A673 (cell line): ENCODE measurements at regions not wholly inside any gene's neighbourhood (a gene's known extent, or its start where the extent isn't known, plus 50 kb on each side); places are given as distances from the start of the nearest gene placed in this dataset.

ENCODE experiments used
- BruUV-seq: library from RNA; stranded (reverse); fragments of 400-500 nt; replicated peaks from 2 replicates; lab custom pipeline; 2021; lab: Mats Ljungman, UMichigan
- CTCF ChIA-PET: fragments of 300-600 bp; sonication (Branson Sonifier 250); formaldehyde crosslinking; loops from one replicate; lab custom pipeline; 2022; ENCODE audit warnings: antibody characterized with exemption; lab: Charles Lee
- POLR2A ChIA-PET: fragments of 300-600 bp; sonication (Branson Sonifier 250); formaldehyde crosslinking; loops from one replicate; lab custom pipeline; 2022; ENCODE audit warnings: antibody characterized with exemption; ENCODE audit not compliant: low non-redundant PET; lab: Charles Lee
- DNase-seq: peaks from one replicate; pipeline ENCODE4 v3.0.0-alpha.2; 2015; ENCODE audit warnings: low spot score
- H3K27ac ChIP-seq: fragments of 200-600 bp; sonication (generic); 2 replicates; pipeline ENCODE4 v1.5.1; 2016; ENCODE audit warnings: mixed run types, low read depth, mild to moderate bottlenecking, mixed read lengths, antibody characterized with exemption, low read length; ENCODE audit not compliant: poor library complexity, severe bottlenecking
- H3K27me3 ChIP-seq: fragments of 200-600 bp; sonication (generic); replicated peaks from 2 replicates; pipeline ENCODE4 v1.6.1; 2017; ENCODE audit warnings: mixed run types, low read depth, mild to moderate bottlenecking, mixed read lengths, antibody characterized with exemption, low read length; ENCODE audit not compliant: insufficient read depth, poor library complexity
- H3K36me3 ChIP-seq: fragments of 200-600 bp; sonication (generic); 2 replicates; pipeline ENCODE4 v1.6.1; 2016; ENCODE audit warnings: mixed run types, mild to moderate bottlenecking, mixed read lengths, antibody characterized with exemption, low read length; ENCODE audit not compliant: insufficient read depth, poor library complexity, severe bottlenecking
- H3K4me1 ChIP-seq: fragments of 200-600 bp; sonication (generic); 2 replicates; pipeline ENCODE4 v1.6.1; 2017; ENCODE audit warnings: mixed run types, mild to moderate bottlenecking, mixed read lengths, antibody characterized with exemption, low read length; ENCODE audit not compliant: insufficient read depth, poor library complexity, severe bottlenecking
- H3K4me3 ChIP-seq: fragments of 200-600 bp; sonication (generic); 2 replicates; pipeline ENCODE4 v1.5.1; 2016; ENCODE audit warnings: low read depth, mixed run types, mild to moderate bottlenecking, mixed read lengths, low read length; ENCODE audit not compliant: poor library complexity, severe bottlenecking
- H3K9me3 ChIP-seq: fragments of 200-600 bp; sonication (generic); 2 replicates; pipeline ENCODE4 v1.6.1; 2016; ENCODE audit warnings: mixed run types, low read depth, mild to moderate bottlenecking, mixed read lengths, antibody characterized with exemption, low read length; ENCODE audit not compliant: poor library complexity, severe bottlenecking
- EZH2 ChIP-seq: fragments of 200-600 bp; sonication (generic); IDR thresholded peaks from 2 replicates; pipeline ENCODE4 v1.6.1; 2017; ENCODE audit warnings: borderline replicate concordance, low read depth, mild to moderate bottlenecking, mixed read lengths, antibody characterized with exemption, low read length; ENCODE audit not compliant: poor library complexity, severe bottlenecking
- intact Hi-C: fragments of 100-400 bp; cut with micrococcal nuclease; formaldehyde crosslinking; loops from one replicate; pipeline ENCODE4 v1.10.0; 2022; ENCODE audit not compliant: unreplicated experiment
- TF ChIP-seq, protein P1 (sequence below): fragments of 300-800, 200-600 bp; sonication (generic); conservative IDR thresholded peaks from 2 replicates; pipeline ENCODE4 v1.5.1; 2017; ENCODE audit warnings: low read depth, mild to moderate bottlenecking, antibody characterized with exemption, low read length, moderate library complexity, mixed read lengths

DNA sequence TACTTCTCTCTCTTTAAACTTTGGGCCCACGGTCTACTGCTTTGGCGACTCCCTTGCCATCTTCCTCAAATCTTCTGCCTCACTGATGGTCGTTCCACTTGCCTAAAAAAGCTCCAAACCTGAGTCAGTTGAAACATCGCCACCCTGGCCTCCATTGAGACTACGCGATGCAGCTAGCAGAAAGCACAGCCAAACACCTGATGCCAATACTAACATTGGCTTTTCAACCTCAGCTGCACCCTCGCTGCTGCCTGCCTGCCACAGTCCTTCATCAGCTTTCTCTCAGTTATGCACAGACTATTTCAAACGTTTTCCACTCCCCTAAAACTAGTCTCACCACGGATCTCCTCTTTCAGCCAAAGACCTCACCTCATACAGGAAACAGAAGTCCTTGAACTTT lies 214.2 kb upstream of the TMCO5A start:
- no peak overlapping the region for H3K27ac ChIP-seq
- peaks cover 5% of the 10 kb centered on the region for H3K4me1 ChIP-seq
- H3K4me3 ChIP-seq: no peak overlapping the region
- POLR2A ChIA-PET: no interaction called here
- TF ChIP-seq, protein P1, sequence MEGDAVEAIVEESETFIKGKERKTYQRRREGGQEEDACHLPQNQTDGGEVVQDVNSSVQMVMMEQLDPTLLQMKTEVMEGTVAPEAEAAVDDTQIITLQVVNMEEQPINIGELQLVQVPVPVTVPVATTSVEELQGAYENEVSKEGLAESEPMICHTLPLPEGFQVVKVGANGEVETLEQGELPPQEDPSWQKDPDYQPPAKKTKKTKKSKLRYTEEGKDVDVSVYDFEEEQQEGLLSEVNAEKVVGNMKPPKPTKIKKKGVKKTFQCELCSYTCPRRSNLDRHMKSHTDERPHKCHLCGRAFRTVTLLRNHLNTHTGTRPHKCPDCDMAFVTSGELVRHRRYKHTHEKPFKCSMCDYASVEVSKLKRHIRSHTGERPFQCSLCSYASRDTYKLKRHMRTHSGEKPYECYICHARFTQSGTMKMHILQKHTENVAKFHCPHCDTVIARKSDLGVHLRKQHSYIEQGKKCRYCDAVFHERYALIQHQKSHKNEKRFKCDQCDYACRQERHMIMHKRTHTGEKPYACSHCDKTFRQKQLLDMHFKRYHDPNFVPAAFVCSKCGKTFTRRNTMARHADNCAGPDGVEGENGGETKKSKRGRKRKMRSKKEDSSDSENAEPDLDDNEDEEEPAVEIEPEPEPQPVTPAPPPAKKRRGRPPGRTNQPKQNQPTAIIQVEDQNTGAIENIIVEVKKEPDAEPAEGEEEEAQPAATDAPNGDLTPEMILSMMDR: no peak
- TF ChIP-seq EZH2: no peak
- no TSS peak for BruUV-seq
- CTCF ChIA-PET: no interaction called here
- intact Hi-C loops: no loop called here
- no peaks in the 10 kb centered on the region for H3K36me3 ChIP-seq
- no peak for DNase-seq
- no peaks in the 10 kb centered on the region for H3K9me3 ChIP-seq
- no peaks in the 10 kb centered on the region for H3K27me3 ChIP-seq

DNA sequence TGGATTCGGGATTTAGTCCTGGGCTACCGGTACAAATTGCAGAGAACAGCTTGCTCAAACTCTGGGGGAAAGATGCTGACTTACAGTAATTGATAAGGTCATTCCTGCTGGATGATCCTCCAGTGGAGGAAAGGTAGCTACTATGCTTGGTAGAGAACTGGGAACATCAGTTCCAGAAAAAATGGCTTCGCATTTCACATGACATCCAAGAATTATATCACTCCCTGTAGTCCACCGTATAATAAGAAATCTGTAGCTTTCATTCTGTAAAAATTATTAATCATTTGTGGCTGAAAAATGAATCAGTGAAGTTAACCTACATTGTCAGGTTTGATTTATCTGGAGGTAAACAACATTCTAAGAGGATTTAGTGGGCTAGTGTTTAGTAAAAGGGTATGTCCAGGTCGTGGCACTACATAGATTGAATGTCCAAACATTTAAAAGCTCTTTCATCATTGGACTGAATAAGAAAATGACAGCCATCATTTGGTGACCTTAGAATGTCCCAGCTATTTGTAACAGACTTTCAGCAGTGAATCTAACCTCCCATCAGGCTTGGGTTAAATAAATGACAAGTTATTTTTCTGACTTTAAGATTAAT lies 203.2 kb upstream of the TMCO5A start:
- Histone ChIP-seq H3K27me3 (no peaks in the 10 kb centered on the region), H3K4me1 (peaks cover 12% of the 10 kb centered on the region), H3K9me3 (no peaks in the 10 kb centered on the region), H3K36me3 (no peaks in the 10 kb centered on the region), H3K4me3 (no peak overlapping the region), H3K27ac (no peak overlapping the region)
- TF ChIP-seq, protein P1: no peak
- TF ChIP-seq EZH2: no peak
- CTCF ChIA-PET: interaction anchor here (1.4 kb wide), 1 partner anchor 149 kb away, joined by 3 read pairs; no protein-coding TSS in a partner anchor
- intact Hi-C loops: no loop called here
- no TSS peak for BruUV-seq
- POLR2A ChIA-PET: no interaction called here
- no peak for DNase-seq

DNA sequence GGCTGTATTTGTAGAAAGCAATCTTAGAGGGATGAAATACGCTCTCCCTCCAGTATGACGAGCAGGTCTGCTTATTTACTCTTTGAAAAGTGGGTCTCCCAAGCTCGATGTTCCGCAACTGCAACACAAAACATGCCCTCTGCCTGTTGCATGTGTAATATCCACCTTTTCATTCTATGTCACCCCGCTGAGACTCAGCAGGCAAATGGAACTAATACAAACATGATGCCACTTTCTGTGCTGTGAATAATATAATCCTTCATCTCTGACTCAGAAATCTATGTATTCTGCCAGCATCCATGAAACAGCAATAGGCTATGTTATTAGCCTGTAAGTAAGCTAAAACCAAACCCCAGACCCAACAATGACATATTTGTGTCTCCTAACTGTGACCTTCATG lies 200.8 kb upstream of the TMCO5A start:
- TF ChIP-seq, protein P1: no peak
- no peak for TF ChIP-seq EZH2
- Histone ChIP-seq H3K4me1 (peaks cover 12% of the 10 kb centered on the region), H3K27me3 (no peaks in the 10 kb centered on the region), H3K27ac (no peak overlapping the region), H3K36me3 (no peaks in the 10 kb centered on the region), H3K4me3 (no peak overlapping the region), H3K9me3 (no peaks in the 10 kb centered on the region)
- CTCF ChIA-PET: no interaction called here
- POLR2A ChIA-PET: no interaction called here
- intact Hi-C loops: no loop called here
- peak; percentile 69 for DNase-seq
- BruUV-seq: no TSS peak
